D721Med (cell line): ENCODE measurements at regions not wholly inside any gene's neighbourhood (a gene's known extent, or its start where the extent isn't known, plus 50 kb on each side); places are given as distances from the start of the nearest gene placed in this dataset.
A peak's percentile ranks its signal among the peaks of the same experiment; 100 is the strongest.
"Not testable (repeated sequence)": the region's sequence is repeated elsewhere in the genome, so short reads cannot be mapped to it uniquely, and the experiment has no call there.

Source experiments
- DNase-seq: peaks from one replicate; pipeline ENCODE4 v3.0.0; 2011; ENCODE audit warnings: low spot score; ENCODE audit not compliant: insufficient read length
- FAIRE-seq: peaks from 2 replicates; lab custom pipeline; 2011; peaks lifted over from hg19 to GRCh38; lab: Jason Lieb, UNC
- CTCF ChIP-seq: IDR thresholded peaks from 2 replicates; pipeline ENCODE4 v1.5.1; 2012; ENCODE audit warnings: mild to moderate bottlenecking, control low read depth; ENCODE audit not compliant: insufficient read depth; ENCODE audit errors: missing control alignments

DNA sequence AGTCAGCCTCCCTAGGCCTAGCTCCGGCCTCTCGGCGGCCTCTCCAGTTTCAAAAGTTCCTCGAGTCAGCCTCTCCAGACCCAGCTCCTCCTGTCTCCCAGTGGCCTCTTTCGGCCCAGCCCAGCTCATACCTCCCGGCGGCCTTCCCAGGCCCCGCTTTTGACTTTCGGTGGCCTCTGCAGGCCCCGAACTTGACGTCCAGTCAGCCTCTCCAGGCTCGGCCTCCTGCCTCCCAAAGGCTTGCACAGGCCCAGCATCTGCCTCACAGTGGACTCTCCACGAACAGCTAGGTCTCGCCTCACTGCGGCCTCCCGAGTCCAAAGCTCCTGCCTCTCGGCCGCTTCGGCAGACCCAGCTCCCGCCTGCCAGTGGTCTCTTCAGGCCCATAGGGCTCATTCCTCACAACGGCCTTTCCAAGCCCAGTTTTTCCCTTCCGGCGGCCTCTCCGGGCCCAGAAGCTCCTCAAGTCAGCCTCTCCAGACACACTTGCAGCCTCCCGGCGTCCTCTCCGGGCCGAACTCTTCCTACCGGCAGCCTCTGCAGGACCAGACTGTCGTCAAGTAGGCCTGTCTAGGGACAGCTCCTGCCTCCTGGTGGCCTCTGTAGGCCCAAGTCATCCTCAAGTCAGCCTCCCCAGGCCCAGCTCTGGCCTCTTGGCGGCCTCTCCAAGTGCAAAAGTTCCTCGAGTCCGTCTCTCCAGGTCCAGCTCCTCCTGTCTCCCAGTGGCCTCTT lies 249.9 kb upstream of the ZNF722 start:
- FAIRE-seq, DNase-seq: not testable (repeated sequence)

DNA sequence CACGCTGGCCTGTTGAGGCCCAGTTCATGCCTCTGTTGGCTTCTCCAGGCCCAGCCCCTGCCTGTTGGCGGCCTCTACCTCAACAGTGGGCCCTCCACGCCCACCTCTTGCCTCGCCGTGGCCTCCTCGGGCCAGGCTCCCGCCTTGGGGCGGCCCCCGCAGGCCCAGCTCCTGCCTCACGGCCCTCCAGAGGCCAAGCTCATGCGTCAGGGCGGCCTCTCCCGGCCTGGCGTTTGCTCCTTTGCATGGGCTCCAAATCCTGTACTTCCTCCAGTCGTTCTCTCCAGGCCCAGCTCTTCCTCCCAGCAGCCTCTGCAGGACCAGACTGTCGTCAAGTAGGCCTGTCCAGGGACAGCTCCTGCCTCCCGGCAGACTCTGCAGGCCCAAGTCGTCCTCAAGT lies 246.2 kb upstream of the ZNF722 start:
- not testable (repeated sequence) for FAIRE-seq

GRCh38 chr7:63753160-63753559 lies 245.5 kb upstream of the ZNF722 start:
- DNase-seq, FAIRE-seq: not testable (repeated sequence)

More for the DNA sequence above, 246.2 kb upstream of the ZNF722 start:
- DNase-seq, result not testable (repeated sequence)

GRCh38 chr7:63760202-63760601 lies 238.4 kb upstream of the ZNF722 start:
- DNase-seq, FAIRE-seq: not testable (repeated sequence)

GRCh38 chr7:63765541-63765940 lies 233.1 kb upstream of the ZNF722 start:
- not testable (repeated sequence) for FAIRE-seq, DNase-seq

DNA sequence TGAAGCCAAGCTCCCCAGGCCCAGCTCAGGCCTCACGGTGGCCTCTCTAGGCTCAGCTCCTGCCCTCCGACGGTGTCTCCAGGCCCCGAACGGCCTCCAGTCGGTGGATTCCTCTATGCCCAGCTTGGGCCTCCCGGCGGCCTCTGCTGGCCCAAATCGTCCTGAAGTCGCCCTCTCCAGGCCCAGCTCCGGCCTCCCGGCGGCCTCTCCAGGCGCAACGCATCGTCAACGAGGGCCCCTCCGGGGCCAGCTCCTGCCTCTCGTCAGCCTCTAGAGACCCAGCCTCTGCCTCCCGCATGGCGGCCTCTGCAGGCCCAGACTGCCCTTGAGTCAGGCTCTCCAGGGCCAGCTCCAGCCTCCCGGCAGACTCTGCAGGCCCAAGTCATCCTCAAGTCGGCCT lies 232.5 kb upstream of the ZNF722 start:
- FAIRE-seq, result not testable (repeated sequence)

GRCh38 chr7:63770162-63770561 lies 228.5 kb upstream of the ZNF722 start:
- not testable (repeated sequence) for FAIRE-seq, DNase-seq

More for the DNA sequence above, 232.5 kb upstream of the ZNF722 start:
- DNase-seq, result not testable (repeated sequence)

GRCh38 chr7:63771389-63772085 lies 227.1 kb upstream of the ZNF722 start:
- FAIRE-seq, DNase-seq: not testable (repeated sequence)

- FAIRE-seq (no peak), DNase-seq (peak; percentile 23)
- TF ChIP-seq CTCF, result no peak
Measured at GRCh38 chr7:63789378-63790176, 209.1 kb upstream of the ZNF722 start.

- DNase-seq, FAIRE-seq: not testable (repeated sequence)
Measured at GRCh38 chr7:63790177-63790763, 208.4 kb upstream of the ZNF722 start.
